Astrocyte of the cerebellum (primary cell): ENCODE measurements at regions not wholly inside any gene's neighbourhood (a gene's known extent, or its start where the extent isn't known, plus 50 kb on each side); places are given as distances from the start of the nearest gene placed in this dataset.
"Not testable (repeated sequence)": the region's sequence is repeated elsewhere in the genome, so short reads cannot be mapped to it uniquely, and the experiment has no call there.

Source experiments
- DNase-seq: peaks from one replicate; pipeline ENCODE4 v3.0.0-alpha.2; 2011; ENCODE audit warnings: low read depth
- H3K4me3 ChIP-seq: 2 replicates; pipeline ENCODE4 v1.5.1; 2011; ENCODE audit warnings: mild to moderate bottlenecking, low read depth, low read length, moderate library complexity
- CTCF ChIP-seq: IDR thresholded peaks from 2 replicates; pipeline ENCODE4 v1.5.1; 2012; ENCODE audit warnings: low read length, low read depth, moderate library complexity, mild to moderate bottlenecking; ENCODE audit errors: missing control alignments
- in situ Hi-C: cut with HindIII; loops from 2 replicates; pipeline ENCODE4 v1.10.0; 2017; ENCODE audit warnings: low sequenced_read_pairs

- DNase-seq, result no peak
- TF ChIP-seq CTCF, result no peak
- in situ Hi-C loops, result no loop called here
- H3K4me3 ChIP-seq, result no peak overlapping the region
Measured at GRCh38 chr13:78491978-78492377, 111.4 kb downstream of the POU4F1 start.

- H3K4me3 ChIP-seq, in situ Hi-C loops, DNase-seq: not testable (repeated sequence)
Measured at GRCh38 chr13:78490225-78490624, 113.1 kb downstream of the POU4F1 start.

GRCh38 chr13:78487707-78488106, 115.6 kb downstream of the POU4F1 start:
- in situ Hi-C loops, result no loop called here
- H3K4me3 ChIP-seq, result no peak overlapping the region
- TF ChIP-seq CTCF, result no peak
- no peak for DNase-seq

- in situ Hi-C loops, result no loop called here
Measured at GRCh38 chr13:78485803-78486202, 117.5 kb downstream of the POU4F1 start.

GRCh38 chr13:78478183-78478582, 125.2 kb downstream of the POU4F1 start:
- in situ Hi-C loops, result no loop called here
- no peak for TF ChIP-seq CTCF
- no peak for DNase-seq
- no peak overlapping the region for H3K4me3 ChIP-seq

More at GRCh38 chr13:78485803-78486202, 117.5 kb downstream of the POU4F1 start:
- no peak overlapping the region for H3K4me3 ChIP-seq
- no peak for TF ChIP-seq CTCF
- no peak for DNase-seq

- in situ Hi-C loops, result no loop called here
- no peak overlapping the region for H3K4me3 ChIP-seq
- no peak for DNase-seq
- TF ChIP-seq CTCF, result no peak
Measured at GRCh38 chr13:78476910-78477309, 126.4 kb downstream of the POU4F1 start.

- no peak overlapping the region for H3K4me3 ChIP-seq
- TF ChIP-seq CTCF, result no peak
- in situ Hi-C loops, result no loop called here
Measured at GRCh38 chr13:78468621-78469020, 134.7 kb downstream of the POU4F1 start.

More at GRCh38 chr13:78468621-78469020, 134.7 kb downstream of the POU4F1 start:
- no peak for DNase-seq
